ENCODE measurements at regions not wholly inside any gene's neighbourhood (a gene's known extent, or its start where the extent isn't known, plus 50 kb on each side); places are given as distances from the start of the nearest gene placed in this dataset.
"Not testable (repeated sequence)": the region's sequence is repeated elsewhere in the genome, so short reads cannot be mapped to it uniquely, and the experiment has no call there.

DNA sequence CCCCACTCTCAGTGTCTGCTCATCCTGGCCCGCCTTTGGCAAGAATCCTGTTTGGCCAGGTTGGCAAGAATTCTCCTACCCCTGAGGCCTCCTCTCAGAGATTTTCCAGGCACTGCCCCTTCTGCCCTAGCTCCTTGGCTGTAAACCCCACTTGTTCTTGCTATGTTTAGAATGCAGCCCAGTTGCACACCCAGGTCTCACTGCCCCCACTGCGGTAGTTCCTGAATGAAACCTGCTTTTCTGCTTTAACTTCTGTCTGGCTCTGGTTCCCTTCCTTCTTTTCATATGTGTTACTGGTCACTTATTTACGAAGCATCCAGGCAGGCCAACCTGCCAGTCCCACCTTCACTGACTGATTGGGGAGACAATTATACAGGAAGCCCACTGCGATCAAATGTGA, 576.9 kb downstream of the GLRX3 start:
- no peak overlapping the region for H3K27ac ChIP-seq (ENCODE audit: low read depth, low read length)
- no peaks in the 10 kb centered on the region for H3K36me3 ChIP-seq (ENCODE audit: control insufficient read depth, insufficient read depth, low read length)
- H3K4me3 ChIP-seq (ENCODE audit: low read depth, low read length): no peak overlapping the region
- no peaks in the 10 kb centered on the region for H3K9me3 ChIP-seq (ENCODE audit: control insufficient read depth, insufficient read depth, low read length)
- no peak overlapping the region for H3K9ac ChIP-seq (ENCODE audit: low read depth, low read length)
- H3K27me3 ChIP-seq (ENCODE audit: control insufficient read depth, insufficient read depth, low read length): no peaks in the 10 kb centered on the region
- H3K4me1 ChIP-seq (ENCODE audit: control insufficient read depth, insufficient read depth, low read length): no peaks in the 10 kb centered on the region

- Histone ChIP-seq H3K4me3 (ENCODE audit: low read depth, low read length) (no peak overlapping the region), H3K27me3 (ENCODE audit: control insufficient read depth, insufficient read depth, low read length) (no peaks in the 10 kb centered on the region), H3K9me3 (ENCODE audit: control insufficient read depth, insufficient read depth, low read length) (no peaks in the 10 kb centered on the region), H3K36me3 (ENCODE audit: control insufficient read depth, insufficient read depth, low read length) (no peaks in the 10 kb centered on the region), H3K9ac (ENCODE audit: low read depth, low read length) (no peak overlapping the region), H3K4me1 (ENCODE audit: control insufficient read depth, insufficient read depth, low read length) (no peaks in the 10 kb centered on the region), H3K27ac (ENCODE audit: low read depth, low read length) (no peak overlapping the region)
These were observed 577.5 kb downstream of the GLRX3 start for GRCh38 chr10:130713731-130714130.

GRCh38 chr10:130714742-130715467, 578.7 kb downstream of the GLRX3 start:
- Histone ChIP-seq H3K27ac (ENCODE audit: low read depth, low read length) (no peak overlapping the region), H3K27me3 (ENCODE audit: control insufficient read depth, insufficient read depth, low read length) (no peaks in the 10 kb centered on the region)

GRCh38 chr10:130715686-130716670, 579.8 kb downstream of the GLRX3 start:
- no peaks in the 10 kb centered on the region for H3K36me3 ChIP-seq (ENCODE audit: control insufficient read depth, insufficient read depth, low read length)
- no peaks in the 10 kb centered on the region for H3K27me3 ChIP-seq (ENCODE audit: control insufficient read depth, insufficient read depth, low read length)
- H3K27ac ChIP-seq (ENCODE audit: low read depth, low read length): no peak overlapping the region
- H3K9ac ChIP-seq (ENCODE audit: low read depth, low read length): no peak overlapping the region
- H3K4me3 ChIP-seq (ENCODE audit: low read depth, low read length): no peak overlapping the region
- H3K9me3 ChIP-seq (ENCODE audit: control insufficient read depth, insufficient read depth, low read length): no peaks in the 10 kb centered on the region
- no peaks in the 10 kb centered on the region for H3K4me1 ChIP-seq (ENCODE audit: control insufficient read depth, insufficient read depth, low read length)

More at GRCh38 chr10:130714742-130715467, 578.7 kb downstream of the GLRX3 start:
- Histone ChIP-seq H3K36me3 (ENCODE audit: control insufficient read depth, insufficient read depth, low read length) (no peaks in the 10 kb centered on the region), H3K9ac (ENCODE audit: low read depth, low read length) (no peak overlapping the region), H3K4me3 (ENCODE audit: low read depth, low read length) (no peak overlapping the region), H3K4me1 (ENCODE audit: control insufficient read depth, insufficient read depth, low read length) (no peaks in the 10 kb centered on the region), H3K9me3 (ENCODE audit: control insufficient read depth, insufficient read depth, low read length) (no peaks in the 10 kb centered on the region)

DNA sequence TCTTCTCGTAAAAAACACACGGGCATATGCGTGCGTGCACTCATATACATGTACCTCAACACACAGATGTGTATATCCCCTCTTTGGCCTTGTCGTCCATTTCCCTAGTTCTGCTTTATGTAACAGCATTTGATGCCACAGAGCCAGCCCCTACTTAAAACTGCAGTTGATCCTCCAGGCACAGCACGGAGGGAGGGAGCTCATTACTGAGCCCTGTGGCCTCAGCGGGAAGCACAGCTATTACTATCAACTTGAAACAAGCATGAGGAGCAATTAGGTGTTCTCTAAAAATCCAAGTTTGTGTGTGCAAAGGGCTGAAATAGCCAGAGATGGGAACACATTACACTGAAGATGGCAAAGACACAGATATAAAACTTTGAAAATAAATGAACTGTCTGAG, 580.9 kb downstream of the GLRX3 start:
- H3K9me3 ChIP-seq (ENCODE audit: control insufficient read depth, insufficient read depth, low read length): no peaks in the 10 kb centered on the region
- H3K27ac ChIP-seq (ENCODE audit: low read depth, low read length): no peak overlapping the region
- H3K9ac ChIP-seq (ENCODE audit: low read depth, low read length): no peak overlapping the region
- H3K4me3 ChIP-seq (ENCODE audit: low read depth, low read length): no peak overlapping the region
- H3K27me3 ChIP-seq (ENCODE audit: control insufficient read depth, insufficient read depth, low read length): no peaks in the 10 kb centered on the region
- H3K36me3 ChIP-seq (ENCODE audit: control insufficient read depth, insufficient read depth, low read length): no peaks in the 10 kb centered on the region
- H3K4me1 ChIP-seq (ENCODE audit: control insufficient read depth, insufficient read depth, low read length): no peaks in the 10 kb centered on the region

GRCh38 chr10:130718744-130719447, 582.7 kb downstream of the GLRX3 start:
- not testable (repeated sequence) for H3K9ac ChIP-seq (ENCODE audit: low read depth, low read length); H3K27ac ChIP-seq (ENCODE audit: low read depth, low read length); H3K9me3 ChIP-seq (ENCODE audit: control insufficient read depth, insufficient read depth, low read length); H3K27me3 ChIP-seq (ENCODE audit: control insufficient read depth, insufficient read depth, low read length); H3K4me1 ChIP-seq (ENCODE audit: control insufficient read depth, insufficient read depth, low read length); H3K4me3 ChIP-seq (ENCODE audit: low read depth, low read length); H3K36me3 ChIP-seq (ENCODE audit: control insufficient read depth, insufficient read depth, low read length)

- Histone ChIP-seq H3K27ac (ENCODE audit: low read depth, low read length) (no peak overlapping the region), H3K4me1 (ENCODE audit: control insufficient read depth, insufficient read depth, low read length) (no peaks in the 10 kb centered on the region), H3K36me3 (ENCODE audit: control insufficient read depth, insufficient read depth, low read length) (no peaks in the 10 kb centered on the region), H3K27me3 (ENCODE audit: control insufficient read depth, insufficient read depth, low read length) (no peaks in the 10 kb centered on the region), H3K9ac (ENCODE audit: low read depth, low read length) (no peak overlapping the region), H3K4me3 (ENCODE audit: low read depth, low read length) (no peak overlapping the region), H3K9me3 (ENCODE audit: control insufficient read depth, insufficient read depth, low read length) (no peaks in the 10 kb centered on the region)
These were observed 583.2 kb downstream of the GLRX3 start for GRCh38 chr10:130719448-130719752.

DNA sequence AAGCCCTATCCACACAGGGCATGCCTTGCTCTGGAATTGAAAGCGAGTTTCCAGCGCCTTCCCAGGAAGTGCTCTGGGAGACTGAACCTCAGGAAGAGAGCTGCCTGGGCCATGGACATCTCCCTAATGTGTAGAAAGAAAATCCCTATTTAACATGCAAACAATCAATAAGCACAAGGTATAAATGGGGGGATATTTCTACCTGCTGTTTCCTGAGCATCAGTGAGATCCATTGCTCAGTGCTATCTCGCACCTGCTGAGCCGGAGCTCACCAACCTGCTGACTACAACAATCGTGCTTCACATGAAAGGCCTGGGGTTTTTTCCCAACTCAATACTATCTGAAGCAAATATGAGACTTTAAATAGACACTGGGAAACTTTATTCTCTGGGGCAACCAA, 584.0 kb downstream of the GLRX3 start:
- no peaks in the 10 kb centered on the region for H3K36me3 ChIP-seq (ENCODE audit: control insufficient read depth, insufficient read depth, low read length)
- no peak overlapping the region for H3K27ac ChIP-seq (ENCODE audit: low read depth, low read length)
- H3K9ac ChIP-seq (ENCODE audit: low read depth, low read length): no peak overlapping the region
- H3K27me3 ChIP-seq (ENCODE audit: control insufficient read depth, insufficient read depth, low read length): no peaks in the 10 kb centered on the region
- no peaks in the 10 kb centered on the region for H3K4me1 ChIP-seq (ENCODE audit: control insufficient read depth, insufficient read depth, low read length)
- H3K9me3 ChIP-seq (ENCODE audit: control insufficient read depth, insufficient read depth, low read length): no peaks in the 10 kb centered on the region
- no peak overlapping the region for H3K4me3 ChIP-seq (ENCODE audit: low read depth, low read length)

GRCh38 chr10:130721971-130722370, 585.8 kb downstream of the GLRX3 start:
- no peaks in the 10 kb centered on the region for H3K36me3 ChIP-seq (ENCODE audit: control insufficient read depth, insufficient read depth, low read length)
- H3K27me3 ChIP-seq (ENCODE audit: control insufficient read depth, insufficient read depth, low read length): no peaks in the 10 kb centered on the region
- H3K9ac ChIP-seq (ENCODE audit: low read depth, low read length): no peak overlapping the region
- no peaks in the 10 kb centered on the region for H3K4me1 ChIP-seq (ENCODE audit: control insufficient read depth, insufficient read depth, low read length)
- no peak overlapping the region for H3K4me3 ChIP-seq (ENCODE audit: low read depth, low read length)
- H3K27ac ChIP-seq (ENCODE audit: low read depth, low read length): no peak overlapping the region
- no peaks in the 10 kb centered on the region for H3K9me3 ChIP-seq (ENCODE audit: control insufficient read depth, insufficient read depth, low read length)

- H3K36me3 ChIP-seq (ENCODE audit: control insufficient read depth, insufficient read depth, low read length): no peaks in the 10 kb centered on the region
- no peaks in the 10 kb centered on the region for H3K9me3 ChIP-seq (ENCODE audit: control insufficient read depth, insufficient read depth, low read length)
These were observed 587.5 kb downstream of the GLRX3 start for GRCh38 chr10:130723704-130724103.

More at GRCh38 chr10:130723704-130724103, 587.5 kb downstream of the GLRX3 start:
- Histone ChIP-seq H3K27me3 (ENCODE audit: control insufficient read depth, insufficient read depth, low read length) (no peaks in the 10 kb centered on the region), H3K4me1 (ENCODE audit: control insufficient read depth, insufficient read depth, low read length) (no peaks in the 10 kb centered on the region), H3K27ac (ENCODE audit: low read depth, low read length) (no peak overlapping the region), H3K4me3 (ENCODE audit: low read depth, low read length) (no peak overlapping the region), H3K9ac (ENCODE audit: low read depth, low read length) (no peak overlapping the region)

All from HUES48 (cell line).